ENCODE measurements at regions not wholly inside any gene's neighbourhood (a gene's known extent, or its start where the extent isn't known, plus 50 kb on each side); places are given as distances from the start of the nearest gene placed in this dataset.

- Histone ChIP-seq H3F3A (ENCODE audit: insufficient read depth, low read length, poor library complexity, severe bottlenecking) (no peaks in the 10 kb centered on the region), H4K20me1 (ENCODE audit: insufficient read depth) (no peaks in the 10 kb centered on the region), H3K9me3 (ENCODE audit: low read length) (no peaks in the 10 kb centered on the region), H3K4me3 (ENCODE audit: low read length) (no peak overlapping the region), H3K36me3 (ENCODE audit: insufficient read depth, low read length) (no peaks in the 10 kb centered on the region), H2AFZ (ENCODE audit: low read depth, low read length) (no peak overlapping the region), H3K27ac (ENCODE audit: low read length) (no peak overlapping the region), H3K27me3 (ENCODE audit: insufficient read depth, low read depth, low read length) (no peaks in the 10 kb centered on the region), H3K79me2 (replicated peaks; ENCODE audit: insufficient read depth, low read length) (no peaks in the 10 kb centered on the region), H3K9me2 (ENCODE audit: insufficient read depth, low read length) (no peaks in the 10 kb centered on the region), H3K4me2 (ENCODE audit: low read length) (no peak overlapping the region), H3K9ac (ENCODE audit: low read length) (no peak overlapping the region)
- TF ChIP-seq CTCF (IDR thresholded peaks at IDR 0.05; ENCODE audit: poor library complexity, severe bottlenecking) (no peak), EP300 (conservative IDR thresholded peaks at IDR 0.05; ENCODE audit: poor library complexity, severe bottlenecking) (no peak), POLR2AphosphoS5 (IDR thresholded peaks at IDR 0.05) (no peak), REST (IDR thresholded peaks at IDR 0.05; ENCODE audit: borderline replicate concordance) (no peak), RAD21 (conservative IDR thresholded peaks at IDR 0.05) (no peak), TAF1 (IDR thresholded peaks at IDR 0.05; ENCODE audit: low read depth) (no peak), MXI1 (conservative IDR thresholded peaks at IDR 0.05; ENCODE audit: poor library complexity, severe bottlenecking) (no peak), SMC3 (conservative IDR thresholded peaks at IDR 0.05; ENCODE audit: poor library complexity) (no peak), EZH2 (IDR thresholded peaks at IDR 0.05; ENCODE audit: borderline replicate concordance, insufficient read depth, low read length, poor library complexity, severe bottlenecking) (no peak)
Measured at GRCh38 chr2:38142627-38143026, 66.7 kb upstream of the CYP1B1 start.

GRCh38 chr2:38141501-38141900 is 65.5 kb upstream of the CYP1B1 start:
- Histone ChIP-seq H3K36me3 (ENCODE audit: insufficient read depth, low read length) (no peaks in the 10 kb centered on the region), H3F3A (ENCODE audit: insufficient read depth, low read length, poor library complexity, severe bottlenecking) (no peaks in the 10 kb centered on the region), H3K27ac (ENCODE audit: low read length) (no peak overlapping the region), H3K9ac (ENCODE audit: low read length) (no peak overlapping the region), H3K79me2 (replicated peaks; ENCODE audit: insufficient read depth, low read length) (no peaks in the 10 kb centered on the region), H2AFZ (ENCODE audit: low read depth, low read length) (no peak overlapping the region), H3K27me3 (ENCODE audit: insufficient read depth, low read depth, low read length) (no peaks in the 10 kb centered on the region), H4K20me1 (ENCODE audit: insufficient read depth) (no peaks in the 10 kb centered on the region), H3K9me3 (ENCODE audit: low read length) (no peaks in the 10 kb centered on the region), H3K4me2 (ENCODE audit: low read length) (no peak overlapping the region), H3K4me3 (ENCODE audit: low read length) (no peak overlapping the region), H3K9me2 (ENCODE audit: insufficient read depth, low read length) (no peaks in the 10 kb centered on the region)
- TF ChIP-seq POLR2AphosphoS5 (IDR thresholded peaks at IDR 0.05) (no peak), TAF1 (IDR thresholded peaks at IDR 0.05; ENCODE audit: low read depth) (no peak), EP300 (conservative IDR thresholded peaks at IDR 0.05; ENCODE audit: poor library complexity, severe bottlenecking) (no peak), SMC3 (conservative IDR thresholded peaks at IDR 0.05; ENCODE audit: poor library complexity) (no peak), EZH2 (IDR thresholded peaks at IDR 0.05; ENCODE audit: borderline replicate concordance, insufficient read depth, low read length, poor library complexity, severe bottlenecking) (no peak), RAD21 (conservative IDR thresholded peaks at IDR 0.05) (no peak), CTCF (IDR thresholded peaks at IDR 0.05; ENCODE audit: poor library complexity, severe bottlenecking) (no peak), MXI1 (conservative IDR thresholded peaks at IDR 0.05; ENCODE audit: poor library complexity, severe bottlenecking) (no peak), REST (IDR thresholded peaks at IDR 0.05; ENCODE audit: borderline replicate concordance) (no peak)
